ENCODE measurements at regions not wholly inside any gene's neighbourhood (a gene's known extent, or its start where the extent isn't known, plus 50 kb on each side); places are given as distances from the start of the nearest gene placed in this dataset.

DNA sequence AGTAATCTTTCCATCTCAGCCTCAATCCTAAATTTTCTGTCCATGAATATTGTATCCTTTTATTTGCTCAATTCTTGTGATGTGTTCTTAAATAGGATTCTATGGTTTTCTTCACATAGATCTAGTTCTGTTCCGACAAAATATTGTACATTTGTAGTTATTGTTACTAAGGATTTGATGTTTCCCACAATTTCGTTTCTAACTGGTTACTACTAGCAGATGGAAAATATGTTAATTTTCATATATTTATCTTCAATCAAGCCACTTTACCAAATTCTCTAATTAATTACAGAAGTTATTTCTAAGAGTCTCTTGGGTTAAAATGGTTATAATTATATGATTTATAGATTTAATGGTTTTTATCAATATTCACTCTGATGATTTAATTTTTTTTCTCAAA, 60.3 kb downstream of the SEC61B start:
- no peaks in the 10 kb centered on the region for H3K9me3 ChIP-seq (ENCODE audit: insufficient read depth in 2 of 2, low read depth in 1 of 2, low read length in 1 of 2)
- H3K79me2 ChIP-seq (ENCODE audit: control insufficient read depth in 1 of 2, insufficient read depth in 2 of 2, low read length in 2 of 2), result no peaks in the 10 kb centered on the region
- H2BK15ac ChIP-seq (ENCODE audit: low read length), result no peak overlapping the region
- 91% methylated on average over 2 of the region's 2 CpGs; no CpG with 5 or more reads in 1 of the 2 experiments for WGBS, 2 experiments (ENCODE audit: extremely low coverage in 1 of 2, insufficient coverage in 1 of 2, insufficient read length in 1 of 2, insufficient replicate concordance in 2 of 2, low coverage in 1 of 2, low lambda C conversion rate in 2 of 2, missing lambda C conversion rate in 1 of 2)
- H3K27me3 ChIP-seq (replicated peaks in 1 of 4; ENCODE audit: control insufficient read depth in 3 of 4, extremely low read depth in 1 of 4, insufficient read depth in 3 of 4, low read length in 3 of 4), result no peaks in the 10 kb centered on the region
- no peak for FAIRE-seq
- no peak for DNase-seq (ENCODE audit: low read depth in 1 of 2, low spot score in 2 of 2)
- no peak overlapping the region for H3K4ac ChIP-seq (replicated peaks; ENCODE audit: insufficient read length, low read depth, low read length)
- no peak overlapping the region for H3K14ac ChIP-seq (ENCODE audit: insufficient read length)
- no peak overlapping the region for H3K56ac ChIP-seq (replicated peaks; ENCODE audit: insufficient read length, low read depth, low read length)
- no peaks in the 10 kb centered on the region for H3K36me3 ChIP-seq (ENCODE audit: control insufficient read depth in 2 of 4, insufficient read depth in 4 of 4, low read length in 3 of 4)
- no peaks in the 10 kb centered on the region for H4K20me1 ChIP-seq (replicated peaks in 1 of 2; ENCODE audit: control insufficient read depth in 1 of 2, insufficient read depth in 2 of 2, low read length in 2 of 2)
- H3K79me1 ChIP-seq (ENCODE audit: low read depth, low read length), result no peaks in the 10 kb centered on the region
- no peak overlapping the region for H3K4me2 ChIP-seq (ENCODE audit: insufficient read depth in 1 of 2, low read depth in 2 of 2, low read length in 2 of 2)
- ChIA-PET CTCF (ENCODE audit: partially characterized antibody) (interaction anchor here (1.0 kb wide), 1 partner anchor 25 kb away, joined by 4 read pairs; no protein-coding TSS in a partner anchor), POLR2A (ENCODE audit: partially characterized antibody) (no interaction called here)
- H4K8ac ChIP-seq (ENCODE audit: extremely low read depth, insufficient read depth, low read length), result no peak overlapping the region
- no peak overlapping the region for H2BK12ac ChIP-seq (ENCODE audit: low read depth, low read length)
- no peak overlapping the region for H3K18ac ChIP-seq (ENCODE audit: extremely low read depth, low read length)
- H3K4me3 ChIP-seq (ENCODE audit: extremely low read depth in 1 of 4, insufficient read depth in 2 of 4, low read depth in 3 of 4, low read length in 4 of 4), result no peak overlapping the region
- H3K27ac ChIP-seq (ENCODE audit: low read depth, low read length), result no peak overlapping the region
- H2BK20ac ChIP-seq (ENCODE audit: low read length), result no peak overlapping the region
- H3K23me2 ChIP-seq (ENCODE audit: low read depth, low read length), result no peaks in the 10 kb centered on the region
- H3K9ac ChIP-seq (replicated peaks in 1 of 4; ENCODE audit: extremely low read depth in 1 of 4, low read depth in 3 of 4, low read length in 3 of 4), result no peak overlapping the region
- H2BK120ac ChIP-seq (replicated peaks; ENCODE audit: low read depth, low read length), result no peak overlapping the region
- no peak overlapping the region for H4K5ac ChIP-seq (ENCODE audit: insufficient read length, low read depth, low read length)
- no peak overlapping the region for H4K91ac ChIP-seq (replicated peaks; ENCODE audit: insufficient read length, low read length)
- no peak overlapping the region for H2AFZ ChIP-seq (ENCODE audit: low read length)
- no peaks in the 10 kb centered on the region for H3K4me1 ChIP-seq (replicated peaks in 1 of 4; ENCODE audit: control insufficient read depth in 3 of 4, insufficient read depth in 4 of 4, low read length in 3 of 4)
- no peak overlapping the region for H3K23ac ChIP-seq (ENCODE audit: insufficient read length)
- no peak overlapping the region for H2BK5ac ChIP-seq (ENCODE audit: low read depth, low read length)
- no peak overlapping the region for H2AK5ac ChIP-seq (ENCODE audit: low read depth, low read length)
- TF ChIP-seq CREB1 (IDR thresholded peaks at IDR 0.05) (no peak), GTF2F1 (IDR thresholded peaks at IDR 0.05; ENCODE audit: borderline replicate concordance, low read depth, low read length) (no peak), EP300 (IDR thresholded peaks at IDR 0.05; ENCODE audit: borderline replicate concordance in 1 of 2, low read depth in 2 of 2, low read length in 2 of 2) (no peak), EGR1 (IDR thresholded peaks at IDR 0.05; ENCODE audit: borderline replicate concordance, low read depth, low read length) (no peak), HDAC6 (IDR thresholded peaks at IDR 0.05; ENCODE audit: low read depth, low read length) (no peak), ZNF274 (IDR thresholded peaks at IDR 0.05; ENCODE audit: borderline replicate concordance, extremely low read depth, low read length) (no peak), SIX5 (IDR thresholded peaks at IDR 0.05; ENCODE audit: low read depth, low read length) (no peak), TAF7 (optimal IDR thresholded peaks at IDR 0.05; ENCODE audit: borderline replicate concordance, low read depth, low read length) (no peak), BRCA1 (IDR thresholded peaks at IDR 0.05; ENCODE audit: low read depth, low read length) (no peak), MAFK (IDR thresholded peaks at IDR 0.05; ENCODE audit: low read depth, low read length) (no peak), ATF3 (IDR thresholded peaks at IDR 0.05; ENCODE audit: insufficient read depth, low read depth, low read length) (no peak), USF2 (IDR thresholded peaks at IDR 0.05; ENCODE audit: low read length) (no peak), NANOG (IDR thresholded peaks at IDR 0.05; ENCODE audit: insufficient read depth, low read depth, low read length, poor library complexity, severe bottlenecking) (no peak), SIRT6 (IDR thresholded peaks at IDR 0.05; ENCODE audit: low read length) (no peak)
